HUES48 (cell line): ENCODE measurements at regions not wholly inside any gene's neighbourhood (a gene's known extent, or its start where the extent isn't known, plus 50 kb on each side); places are given as distances from the start of the nearest gene placed in this dataset.

ENCODE experiments used
- H3K27ac ChIP-seq: one replicate; pipeline ENCODE4 v1.7.0; 2013; ENCODE audit warnings: low read depth, low read length, inconsistent platforms
- H3K27me3 ChIP-seq: 2 replicates; pipeline ENCODE4 v1.6.1; 2013; ENCODE audit warnings: mild to moderate bottlenecking, low read length; ENCODE audit not compliant: control insufficient read depth, insufficient read depth
- H3K36me3 ChIP-seq: 2 replicates; pipeline ENCODE4 v1.6.1; 2013; ENCODE audit warnings: low read length; ENCODE audit not compliant: control insufficient read depth, insufficient read depth
- H3K4me1 ChIP-seq: 2 replicates; pipeline ENCODE4 v1.6.1; 2013; ENCODE audit warnings: mild to moderate bottlenecking, low read length; ENCODE audit not compliant: control insufficient read depth, insufficient read depth
- H3K4me3 ChIP-seq: 2 replicates; pipeline ENCODE4 v1.5.1; 2013; ENCODE audit warnings: mild to moderate bottlenecking, low read depth, low read length
- H3K9ac ChIP-seq: 2 replicates; pipeline ENCODE4 v1.6.1; 2013; ENCODE audit warnings: mild to moderate bottlenecking, low read depth, low read length, moderate library complexity
- H3K9me3 ChIP-seq: 2 replicates; pipeline ENCODE4 v1.6.1; 2013; ENCODE audit warnings: low read length; ENCODE audit not compliant: control insufficient read depth, insufficient read depth

DNA sequence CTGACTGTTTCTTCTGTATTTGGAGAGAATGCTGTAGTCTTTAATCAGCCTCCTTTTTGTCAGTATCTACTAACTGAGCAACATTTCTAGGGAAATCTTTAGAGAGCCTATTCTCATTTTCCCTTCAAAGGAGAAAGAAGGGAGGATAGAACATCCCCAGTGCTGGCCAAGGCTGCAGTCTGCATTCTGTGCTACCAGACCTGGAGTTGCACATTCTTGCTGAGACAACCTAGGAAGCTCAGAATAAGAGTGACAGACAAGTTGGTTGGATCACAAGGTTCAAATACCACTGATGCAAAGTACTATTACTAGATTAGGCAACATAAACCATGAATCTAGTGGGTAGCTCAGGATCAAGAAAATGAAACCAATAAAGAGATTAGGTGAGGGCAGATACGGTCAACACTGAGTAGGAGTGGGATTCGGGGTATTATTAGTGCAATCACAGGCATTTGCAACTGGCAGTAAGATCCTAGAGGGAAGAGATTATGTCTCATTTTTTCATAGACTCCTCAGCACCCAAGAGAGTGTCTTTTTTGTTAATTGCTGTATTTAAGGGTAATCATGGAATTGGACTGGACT is 213.5 kb upstream of the FAM83B start:
- Histone ChIP-seq H3K9ac (no peak overlapping the region), H3K36me3 (no peaks in the 10 kb centered on the region), H3K9me3 (no peaks in the 10 kb centered on the region), H3K27me3 (no peaks in the 10 kb centered on the region), H3K4me1 (no peaks in the 10 kb centered on the region), H3K27ac (no peak overlapping the region), H3K4me3 (no peak overlapping the region)

- H3K27ac ChIP-seq, result no peak overlapping the region
- H3K36me3 ChIP-seq, result no peaks in the 10 kb centered on the region
- no peak overlapping the region for H3K4me3 ChIP-seq
- no peak overlapping the region for H3K9ac ChIP-seq
- no peaks in the 10 kb centered on the region for H3K27me3 ChIP-seq
- H3K4me1 ChIP-seq, result no peaks in the 10 kb centered on the region
- no peaks in the 10 kb centered on the region for H3K9me3 ChIP-seq
Measured at GRCh38 chr6:54633601-54634000, 213.0 kb upstream of the FAM83B start.

- Histone ChIP-seq H3K27me3 (no peaks in the 10 kb centered on the region), H3K36me3 (no peaks in the 10 kb centered on the region), H3K27ac (no peak overlapping the region), H3K4me1 (no peaks in the 10 kb centered on the region), H3K4me3 (no peak overlapping the region), H3K9ac (no peak overlapping the region), H3K9me3 (no peaks in the 10 kb centered on the region)
Measured at GRCh38 chr6:54640911-54641310, 205.7 kb upstream of the FAM83B start.

GRCh38 chr6:54646069-54646950 is 200.3 kb upstream of the FAM83B start:
- Histone ChIP-seq H3K36me3 (no peaks in the 10 kb centered on the region), H3K9me3 (no peaks in the 10 kb centered on the region), H3K9ac (no peak overlapping the region), H3K4me3 (no peak overlapping the region), H3K27ac (no peak overlapping the region), H3K27me3 (no peaks in the 10 kb centered on the region), H3K4me1 (no peaks in the 10 kb centered on the region)

GRCh38 chr6:54646951-54647664 is 199.5 kb upstream of the FAM83B start:
- Histone ChIP-seq H3K36me3 (no peaks in the 10 kb centered on the region), H3K4me1 (no peaks in the 10 kb centered on the region), H3K27ac (no peak overlapping the region), H3K4me3 (no peak overlapping the region), H3K9ac (no peak overlapping the region), H3K27me3 (no peaks in the 10 kb centered on the region), H3K9me3 (no peaks in the 10 kb centered on the region)

DNA sequence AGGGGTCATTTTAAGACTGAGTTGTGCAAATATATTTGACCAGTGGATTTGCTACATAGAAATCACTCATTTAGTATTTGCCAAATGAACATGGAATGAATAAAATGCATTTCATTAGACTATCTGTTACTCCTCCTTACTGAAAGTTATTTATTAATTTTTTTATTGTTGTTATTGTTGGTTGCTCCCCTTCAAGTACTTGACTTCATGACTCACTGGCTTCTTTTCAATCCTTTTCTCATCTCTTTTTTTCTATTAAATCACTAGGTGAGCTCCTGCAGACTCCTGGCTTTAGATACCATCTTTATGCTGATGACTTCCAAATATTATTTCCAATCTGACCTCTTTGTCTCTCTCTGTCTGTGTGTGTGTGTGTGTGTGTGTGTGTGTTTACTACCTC is 192.2 kb upstream of the FAM83B start:
- no peaks in the 10 kb centered on the region for H3K36me3 ChIP-seq
- no peak overlapping the region for H3K27ac ChIP-seq
- H3K4me1 ChIP-seq, result no peaks in the 10 kb centered on the region
- no peaks in the 10 kb centered on the region for H3K9me3 ChIP-seq
- H3K4me3 ChIP-seq, result no peak overlapping the region
- H3K27me3 ChIP-seq, result no peaks in the 10 kb centered on the region
- H3K9ac ChIP-seq, result no peak overlapping the region

- Histone ChIP-seq H3K27me3 (no peaks in the 10 kb centered on the region), H3K36me3 (no peaks in the 10 kb centered on the region), H3K27ac (no peak overlapping the region), H3K4me1 (no peaks in the 10 kb centered on the region), H3K4me3 (no peak overlapping the region), H3K9me3 (no peaks in the 10 kb centered on the region), H3K9ac (no peak overlapping the region)
Measured at GRCh38 chr6:54655162-54655561, 191.4 kb upstream of the FAM83B start.

DNA sequence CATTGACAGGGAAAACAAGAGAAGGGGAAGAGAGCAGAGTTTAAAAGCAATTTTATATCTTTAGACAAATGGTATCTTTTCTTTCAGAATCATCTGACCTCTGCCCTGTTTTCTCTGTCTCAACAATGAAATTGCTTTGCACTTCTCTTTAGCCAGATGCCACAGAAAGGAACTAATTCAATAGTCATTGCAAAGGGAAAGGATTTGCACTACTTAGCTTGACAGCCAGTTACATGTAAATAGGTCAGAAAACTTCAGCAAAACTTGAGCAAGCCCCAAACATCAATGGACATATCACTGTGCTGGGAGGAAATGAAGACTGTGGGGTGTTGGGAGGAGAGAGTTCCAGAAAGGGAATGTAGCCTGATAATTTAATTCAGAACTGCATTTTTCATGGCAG is 181.3 kb upstream of the FAM83B start:
- H3K4me1 ChIP-seq, result no peaks in the 10 kb centered on the region
- H3K27me3 ChIP-seq, result no peaks in the 10 kb centered on the region
- H3K27ac ChIP-seq, result no peak overlapping the region
- H3K4me3 ChIP-seq, result no peak overlapping the region
- 0 out of 2 replicates have a peak, but pooled peaks cover 3% of the 10 kb centered on the region for H3K9me3 ChIP-seq
- no peak overlapping the region for H3K9ac ChIP-seq
- H3K36me3 ChIP-seq, result no peaks in the 10 kb centered on the region

DNA sequence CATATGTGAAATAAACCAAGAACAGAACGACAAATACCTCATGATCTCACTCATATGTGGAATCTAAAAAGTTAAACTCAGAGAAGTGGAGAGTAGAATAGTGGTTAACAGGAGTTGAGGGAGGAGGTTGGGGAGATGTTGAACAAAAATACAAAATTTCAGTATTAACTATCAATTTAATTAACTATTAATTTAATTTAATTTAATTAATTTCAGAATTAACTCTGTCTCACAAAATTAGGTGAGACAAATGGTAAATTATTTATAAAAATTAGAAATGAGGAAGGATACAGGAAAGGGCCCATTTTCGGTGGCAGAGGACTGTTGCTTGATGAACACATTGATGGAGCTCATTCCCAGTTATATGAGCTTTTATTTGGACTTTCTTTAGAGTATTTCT is 166.0 kb upstream of the FAM83B start:
- H3K27me3 ChIP-seq, result peaks cover 7% of the 10 kb centered on the region; the same call in 1 of the 2 replicates
- no peaks in the 10 kb centered on the region for H3K36me3 ChIP-seq
- H3K9me3 ChIP-seq, result no peaks in the 10 kb centered on the region
- no peak overlapping the region for H3K9ac ChIP-seq
- no peaks in the 10 kb centered on the region for H3K4me1 ChIP-seq
- no peak overlapping the region for H3K27ac ChIP-seq
- no peak overlapping the region for H3K4me3 ChIP-seq

DNA sequence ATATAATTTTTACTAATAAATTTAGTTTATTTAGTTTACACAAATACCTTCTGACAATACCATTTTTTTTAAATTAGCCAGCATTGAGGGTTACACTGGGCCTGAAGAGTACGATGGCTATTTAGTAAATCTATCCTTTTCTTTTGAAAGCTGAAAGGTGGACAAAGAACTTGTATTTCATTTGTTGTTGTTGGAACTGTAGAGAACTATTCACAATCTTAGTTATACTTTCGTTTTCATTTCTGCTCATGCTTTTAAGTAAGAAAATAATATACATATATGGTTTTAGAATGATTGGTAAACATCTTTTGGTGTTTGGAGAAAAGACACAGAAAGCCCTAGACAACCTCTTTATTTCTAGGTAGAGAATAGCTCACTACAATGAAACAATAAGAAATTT is 165.3 kb upstream of the FAM83B start:
- no peaks in the 10 kb centered on the region for H3K36me3 ChIP-seq
- no peaks in the 10 kb centered on the region for H3K4me1 ChIP-seq
- H3K9ac ChIP-seq, result no peak overlapping the region
- H3K27me3 ChIP-seq, result peaks cover 15% of the 10 kb centered on the region
- no peak overlapping the region for H3K27ac ChIP-seq
- H3K9me3 ChIP-seq, result no peaks in the 10 kb centered on the region
- H3K4me3 ChIP-seq, result no peak overlapping the region

GRCh38 chr6:54681987-54682386 is 164.6 kb upstream of the FAM83B start:
- no peak overlapping the region for H3K27ac ChIP-seq
- H3K9ac ChIP-seq, result no peak overlapping the region
- no peaks in the 10 kb centered on the region for H3K9me3 ChIP-seq
- H3K4me3 ChIP-seq, result no peak overlapping the region
- no peaks in the 10 kb centered on the region for H3K4me1 ChIP-seq
- no peaks in the 10 kb centered on the region for H3K36me3 ChIP-seq
- peaks cover 22% of the 10 kb centered on the region for H3K27me3 ChIP-seq
